ENCODE measurements at regions not wholly inside any gene's neighbourhood (a gene's known extent, or its start where the extent isn't known, plus 50 kb on each side); places are given as distances from the start of the nearest gene placed in this dataset.

- TF ChIP-seq CTCF (IDR thresholded peaks at IDR 0.05): no peak
- no peak for TF ChIP-seq POLR2A (IDR thresholded peaks at IDR 0.05)
Measured at GRCh38 chr2:15737314-15738224, 145.9 kb downstream of the DDX1 start.
